Aorta (tissue), 5 donors: ENCODE measurements at regions not wholly inside any gene's neighbourhood (a gene's known extent, or its start where the extent isn't known, plus 50 kb on each side); places are given as distances from the start of the nearest gene placed in this dataset.

Experiments
- ATAC-seq: fragments of 200-7000 bp; cut with Tn5 transposase; one replicate; pipeline ENCODE4 v1.9.1; 2022; ENCODE audit warnings: moderate library complexity; ENCODE audit not compliant: low FRiP score
- DNase-seq, 2 donors: peaks; one replicate each; pipeline ENCODE4 v3.0.0-alpha.2; 2020
- H3K27ac ChIP-seq, 2 donors: one replicate each; pipeline ENCODE4 v1.5.1; 2013; ENCODE audit warnings: low read length in 2 of 2, mild to moderate bottlenecking in 2 of 2, moderate library complexity in 2 of 2, control low read depth in 1 of 2, inconsistent platforms in 1 of 2, low read depth in 1 of 2
- H3K27me3 ChIP-seq, 2 donors: one replicate each; pipeline ENCODE4 v1.6.1; 2013; ENCODE audit warnings: control low read depth in 1 of 2, low read length in 1 of 2, mild to moderate bottlenecking in 1 of 2, moderate library complexity in 1 of 2; ENCODE audit not compliant: insufficient read depth in 2 of 2, control insufficient read depth in 1 of 2
- H3K36me3 ChIP-seq, 2 donors: one replicate each; pipeline ENCODE4 v1.6.1; 2013; ENCODE audit warnings: control low read depth in 1 of 2, low read length in 1 of 2, mild to moderate bottlenecking in 1 of 2; ENCODE audit not compliant: insufficient read depth in 2 of 2, control insufficient read depth in 1 of 2
- H3K4me1 ChIP-seq, 2 donors: one replicate each; pipeline ENCODE4 v1.6.1; 2013; ENCODE audit warnings: low read length in 2 of 2, control low read depth in 1 of 2, mild to moderate bottlenecking in 1 of 2, moderate library complexity in 1 of 2; ENCODE audit not compliant: insufficient read depth in 2 of 2, control insufficient read depth in 1 of 2
- H3K4me3 ChIP-seq, 2 donors: one replicate each; pipeline ENCODE4 v1.5.1; 2013; ENCODE audit warnings: low read length in 2 of 2, control low read depth in 1 of 2, mild to moderate bottlenecking in 1 of 2
- H3K9me3 ChIP-seq: one replicate; pipeline ENCODE4 v1.6.1; 2013; ENCODE audit warnings: mild to moderate bottlenecking, low read length; ENCODE audit not compliant: control insufficient read depth
- WGBS, 2 donors: extraction: QIAGEN DNeasy Blood & Tissue Kit; methylation state at CpG; one replicate each; pipeline ENCODE4 v1.1.7; 2013; 5-methylcytosine and 5-hydroxymethylcytosine counted together
- intact Hi-C, 2 donors: fragments of 100-400 bp; cut with DNase I; formaldehyde crosslinking; loops; one replicate each; pipeline versions ENCODE4 v1.14.2 to v1.15.0; 2022
- donor health status: healthy with polysubstance abuse.
- donor health status: Bipolar disorder and iron deficiency.
- donor health status: DM: no; HTN: no; CAD: no.
- donor health status: DM: no; HTN: no; CAD: no.
- donor health status: DM: yes; HTN: yes; CAD: no.

- H3K4me3 ChIP-seq, result no peak overlapping the region
- DNase-seq (no peak), ATAC-seq (no peak)
- H3K4me1 ChIP-seq, result no peaks in the 10 kb centered on the region
- WGBS, 2 donors, result 86 to 93% methylated on average over 3 of the region's 3 CpGs
- intact Hi-C loops, result no loop called here
- no peaks in the 10 kb centered on the region for H3K9me3 ChIP-seq
- no peak overlapping the region for H3K27ac ChIP-seq
- H3K27me3 ChIP-seq, result no peaks in the 10 kb centered on the region
- no peaks in the 10 kb centered on the region for H3K36me3 ChIP-seq
These were observed 99.4 kb upstream of the PKDCC start for GRCh38 chr2:41948397-41948763.

GRCh38 chr2:41949091-41949882, 98.5 kb upstream of the PKDCC start:
- H3K9me3 ChIP-seq, result no peaks in the 10 kb centered on the region
- WGBS, 2 donors, result 74 to 81% methylated on average over 7 of the region's 7 CpGs
- intact Hi-C loops, result no loop called here
- H3K4me3 ChIP-seq, result no peak overlapping the region
- H3K27ac ChIP-seq, result no peak overlapping the region
- H3K36me3 ChIP-seq, result no peaks in the 10 kb centered on the region
- no peaks in the 10 kb centered on the region for H3K4me1 ChIP-seq
- DNase-seq (no peak), ATAC-seq (no peak)
- H3K27me3 ChIP-seq, result no peaks in the 10 kb centered on the region

- H3K4me3 ChIP-seq, result no peak overlapping the region
- ATAC-seq (no peak), DNase-seq (no peak)
- no peak overlapping the region for H3K27ac ChIP-seq
- WGBS, 2 donors, result 85% methylated on average over 4 of the region's 4 CpGs
- intact Hi-C loops, result no loop called here
- no peaks in the 10 kb centered on the region for H3K9me3 ChIP-seq
- no peaks in the 10 kb centered on the region for H3K27me3 ChIP-seq
- no peaks in the 10 kb centered on the region for H3K4me1 ChIP-seq
- no peaks in the 10 kb centered on the region for H3K36me3 ChIP-seq
These were observed 97.7 kb upstream of the PKDCC start for GRCh38 chr2:41949883-41950665.

- DNase-seq (no peak), ATAC-seq (no peak)
- Histone ChIP-seq H3K9me3 (no peaks in the 10 kb centered on the region), H3K27ac (no peak overlapping the region), H3K36me3 (no peaks in the 10 kb centered on the region), H3K27me3 (no peaks in the 10 kb centered on the region), H3K4me3 (no peak overlapping the region), H3K4me1 (no peaks in the 10 kb centered on the region)
- intact Hi-C loops, result no loop called here
- WGBS, 2 donors, result 82 to 94% methylated on average over 1 of the region's 1 CpG
These were observed 97.2 kb upstream of the PKDCC start for GRCh38 chr2:41950666-41950960.

- H3K4me1 ChIP-seq, result peaks cover 0 to 2% of the 10 kb centered on the region in 2 donors
- ATAC-seq, result peak; percentile 38
- intact Hi-C loops, result no loop called here
- no peak for DNase-seq
- no peaks in the 10 kb centered on the region for H3K27me3 ChIP-seq
- no peak overlapping the region for H3K4me3 ChIP-seq
- H3K9me3 ChIP-seq, result no peaks in the 10 kb centered on the region
- H3K27ac ChIP-seq, result no peak overlapping the region
- 76 to 81% methylated on average over 14 to 16 of the region's 16 CpGs for WGBS, 2 donors
- H3K36me3 ChIP-seq, result no peaks in the 10 kb centered on the region
These were observed 93.2 kb upstream of the PKDCC start for GRCh38 chr2:41954304-41955291.

GRCh38 chr2:41955316-41956043, 92.3 kb upstream of the PKDCC start:
- ATAC-seq (no peak), DNase-seq (no peak)
- WGBS, 2 donors, result 78 to 87% methylated on average over 5 of the region's 5 CpGs
- H3K36me3 ChIP-seq, result no peaks in the 10 kb centered on the region
- H3K4me3 ChIP-seq, result no peak overlapping the region
- no peak overlapping the region for H3K27ac ChIP-seq
- H3K9me3 ChIP-seq, result no peaks in the 10 kb centered on the region
- intact Hi-C loops, result no loop called here
- H3K4me1 ChIP-seq, result peaks cover 0 to 2% of the 10 kb centered on the region in 2 donors
- no peaks in the 10 kb centered on the region for H3K27me3 ChIP-seq

- Histone ChIP-seq H3K9me3 (no peaks in the 10 kb centered on the region), H3K36me3 (no peaks in the 10 kb centered on the region), H3K27me3 (no peaks in the 10 kb centered on the region), H3K4me3 (no peak overlapping the region), H3K4me1 (peaks cover 0 to 2% of the 10 kb centered on the region in 2 donors), H3K27ac (no peak overlapping the region)
- 64 to 68% methylated on average over 3 of the region's 3 CpGs for WGBS, 2 donors
- no peak for DNase-seq
- ATAC-seq, result no peak
- intact Hi-C loops, result no loop called here
These were observed 90.4 kb upstream of the PKDCC start for GRCh38 chr2:41957431-41957830.

- H3K4me3 ChIP-seq, result no peak overlapping the region
- WGBS, 2 donors, result 9 to 12% methylated on average over 4 of the region's 4 CpGs
- H3K9me3 ChIP-seq, result no peaks in the 10 kb centered on the region
- intact Hi-C loops, result no loop called here
- no peaks in the 10 kb centered on the region for H3K36me3 ChIP-seq
- no peak for DNase-seq
- H3K27ac ChIP-seq, result no peak overlapping the region
- no peak for ATAC-seq
- H3K4me1 ChIP-seq, result peaks cover 0 to 2% of the 10 kb centered on the region in 2 donors
- no peaks in the 10 kb centered on the region for H3K27me3 ChIP-seq
These were observed 89.6 kb upstream of the PKDCC start for GRCh38 chr2:41958251-41958650.
